ENCODE measurements at regions not wholly inside any gene's neighbourhood (a gene's known extent, or its start where the extent isn't known, plus 50 kb on each side); places are given as distances from the start of the nearest gene placed in this dataset.

GRCh38 chr16:64745258-64745930 is 376.5 kb downstream of the CDH11 start:
- TF ChIP-seq CTCF (IDR thresholded peaks at IDR 0.05): no peak

GRCh38 chr16:64742455-64743223 is 379.2 kb downstream of the CDH11 start:
- no peak for TF ChIP-seq CTCF (IDR thresholded peaks at IDR 0.05)

- TF ChIP-seq CTCF (IDR thresholded peaks at IDR 0.05): no peak
These were observed 381.6 kb downstream of the CDH11 start for GRCh38 chr16:64740261-64740660.

GRCh38 chr16:64738321-64738960 is 383.4 kb downstream of the CDH11 start:
- TF ChIP-seq CTCF (IDR thresholded peaks at IDR 0.05): no peak

GRCh38 chr16:64736857-64737256 is 385.0 kb downstream of the CDH11 start:
- TF ChIP-seq CTCF (IDR thresholded peaks at IDR 0.05): no peak

GRCh38 chr16:64731891-64732290 is 390.0 kb downstream of the CDH11 start:
- TF ChIP-seq CTCF (IDR thresholded peaks at IDR 0.05): no peak

GRCh38 chr16:64730261-64730660 is 391.6 kb downstream of the CDH11 start:
- TF ChIP-seq CTCF (IDR thresholded peaks at IDR 0.05): no peak
